HG02610 (cell line): ENCODE measurements at regions not wholly inside any gene's neighbourhood (a gene's known extent, or its start where the extent isn't known, plus 50 kb on each side); places are given as distances from the start of the nearest gene placed in this dataset.
"Not testable (repeated sequence)": the region's sequence is repeated elsewhere in the genome, so short reads cannot be mapped to it uniquely, and the experiment has no call there.

ENCODE experiments used
- ATAC-seq: cut with Tn5 transposase; IDR thresholded peaks from one replicate; pipeline ENCODE4 v1.9.1; 2021; ENCODE audit warnings: mild to moderate bottlenecking, moderate library complexity; ENCODE audit not compliant: unreplicated experiment

DNA sequence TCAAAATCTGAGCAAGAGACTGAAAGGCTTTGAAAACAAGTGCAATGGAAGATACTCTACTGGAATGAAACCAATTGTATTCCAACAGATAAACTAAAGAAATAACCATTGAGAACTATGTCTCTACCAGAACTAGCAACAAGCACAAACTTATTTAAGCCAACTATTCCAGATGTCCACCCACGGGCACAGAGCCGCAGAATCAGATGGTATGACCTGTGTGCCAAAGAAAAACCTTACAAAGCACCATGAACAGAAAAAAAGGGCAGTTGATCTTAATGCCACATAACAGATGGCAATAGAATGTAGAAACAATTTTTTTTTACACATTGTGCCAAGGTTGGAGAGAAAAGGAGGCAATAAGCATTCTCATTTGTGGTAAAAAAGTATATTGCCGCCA lies 269.3 kb upstream of the ADGRL3 start:
- ATAC-seq: no peak

DNA sequence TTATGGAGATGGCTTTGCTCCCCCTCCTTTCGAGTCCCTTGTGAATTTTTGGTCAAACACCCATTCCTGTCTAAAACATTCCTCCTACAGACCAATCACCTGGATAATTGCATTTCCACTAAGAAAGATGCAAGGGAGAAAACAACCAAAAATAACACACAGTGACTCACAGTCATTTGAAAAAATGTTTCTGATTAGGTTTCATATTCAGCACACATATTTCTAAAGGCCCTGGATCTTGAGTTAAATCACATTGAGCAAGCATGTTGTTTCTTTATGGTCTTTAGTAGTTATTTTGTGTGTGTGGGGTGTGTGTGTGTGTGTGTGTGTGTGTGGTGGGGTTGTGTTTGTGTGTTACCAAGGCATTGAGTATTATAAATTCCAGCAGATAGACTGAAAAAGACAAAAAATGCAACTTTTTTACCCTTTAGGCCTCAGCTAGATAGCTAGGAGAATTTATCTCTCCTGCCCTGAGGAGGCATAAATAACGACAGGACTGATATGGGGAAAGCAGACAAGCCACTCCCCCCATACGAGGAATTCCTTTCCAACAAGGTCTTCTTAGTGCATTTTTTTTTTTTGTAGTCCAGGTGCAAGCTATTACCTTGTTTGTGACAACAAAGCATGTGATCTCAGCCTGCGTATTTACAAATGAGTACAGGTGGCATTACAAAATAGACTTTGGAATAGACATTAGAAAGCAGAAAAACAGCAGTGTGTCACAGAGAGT lies 265.4 kb upstream of the ADGRL3 start:
- ATAC-seq: no peak

- no peak for ATAC-seq
Observed at GRCh38 chr4:60938181-60938580, 261.9 kb upstream of the ADGRL3 start.

DNA sequence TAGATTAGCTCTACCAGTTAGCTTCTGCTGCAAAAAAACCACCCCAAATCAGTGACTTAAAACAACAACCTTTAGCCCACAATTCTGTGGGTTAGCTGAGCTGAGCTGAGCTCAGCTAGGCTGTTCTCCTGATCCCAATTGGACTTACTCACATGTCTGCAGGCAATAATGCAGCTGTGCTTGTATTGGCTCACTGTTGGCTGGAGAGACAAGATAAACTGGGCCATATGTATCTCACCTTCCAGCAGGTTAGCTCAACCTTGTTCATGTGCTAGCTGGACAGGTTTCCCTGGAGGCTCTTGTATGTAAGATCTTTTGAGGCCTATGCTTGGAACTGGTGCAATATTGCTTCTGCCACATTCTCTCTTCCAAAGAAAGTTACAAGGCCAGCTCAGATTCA lies 261.5 kb upstream of the ADGRL3 start:
- no peak for ATAC-seq

DNA sequence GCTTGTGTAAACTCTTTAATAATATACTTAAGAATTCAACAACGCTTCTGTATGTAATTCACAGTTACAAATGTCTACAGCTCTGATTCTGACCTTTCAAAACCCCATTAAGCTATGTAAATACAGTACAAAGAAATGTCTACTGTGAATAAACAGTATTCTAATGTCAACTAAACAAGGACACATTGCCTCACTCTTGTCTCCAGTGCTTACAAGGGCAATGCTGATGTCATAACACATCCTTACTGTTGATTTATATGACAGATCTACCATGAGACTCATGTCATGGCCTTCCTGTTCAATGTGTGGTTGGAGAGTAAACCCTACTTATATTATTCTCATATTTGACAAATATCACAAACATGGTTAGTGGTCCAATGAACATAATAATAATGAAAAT lies 256.1 kb upstream of the ADGRL3 start:
- no peak for ATAC-seq

DNA sequence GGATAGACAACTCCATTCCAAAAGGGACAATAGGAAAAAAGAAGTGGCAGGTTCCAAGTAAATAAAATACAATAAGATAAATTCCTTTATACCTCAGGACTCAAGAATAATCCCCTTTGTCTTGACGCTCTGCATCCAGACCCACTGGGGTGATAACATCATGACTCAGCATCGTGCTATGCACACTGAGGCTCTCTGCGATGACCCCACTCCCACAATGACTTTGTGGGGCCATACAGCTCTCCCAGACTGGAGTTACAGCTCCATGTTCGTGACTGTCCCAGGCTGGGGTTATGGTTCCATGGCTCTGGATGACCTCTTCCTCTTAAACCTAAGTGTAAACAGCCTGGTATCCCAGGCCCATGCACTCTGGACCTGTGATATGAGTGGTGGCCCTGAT lies 254.5 kb upstream of the ADGRL3 start:
- ATAC-seq: no peak

- no peak for ATAC-seq
Observed at GRCh38 chr4:60948008-60948407, 252.1 kb upstream of the ADGRL3 start.

DNA sequence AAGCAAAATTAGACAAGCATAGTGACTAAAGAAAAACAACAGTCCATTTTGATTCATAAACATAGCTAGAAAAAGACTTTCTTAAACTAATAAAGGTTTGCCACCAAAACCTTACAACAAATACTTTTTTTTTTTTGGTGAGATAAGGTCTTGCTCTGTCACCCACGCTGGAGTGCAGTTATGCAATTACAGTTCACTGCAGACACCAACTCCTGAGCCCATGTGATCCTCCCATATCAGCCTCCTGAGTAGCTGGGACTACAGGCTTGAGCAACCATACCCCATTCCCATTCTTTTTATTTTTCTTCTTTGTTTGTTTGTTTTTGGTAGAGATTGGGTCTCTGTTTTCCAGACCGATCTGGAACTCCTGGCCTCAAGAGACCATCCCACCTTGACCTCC lies 247.2 kb upstream of the ADGRL3 start:
- no peak for ATAC-seq

DNA sequence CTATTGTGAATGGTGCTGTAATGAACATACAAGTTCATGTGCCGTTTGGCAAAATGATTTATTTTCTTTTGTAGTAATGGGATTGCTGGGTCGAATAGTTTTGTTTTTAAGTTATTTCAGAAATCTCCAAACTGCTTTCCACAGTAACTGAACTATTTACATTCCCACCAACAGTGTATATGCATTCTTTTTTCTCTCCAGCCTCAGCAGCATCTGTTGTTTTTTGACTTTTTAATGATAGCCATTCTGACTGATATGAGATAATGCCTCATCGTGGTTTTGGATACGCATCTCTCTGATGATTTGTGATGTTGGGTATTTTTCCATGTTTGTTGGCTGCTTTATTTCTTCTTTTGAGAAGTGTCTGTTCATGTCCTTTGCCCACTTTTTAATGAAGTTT lies 246.3 kb upstream of the ADGRL3 start:
- ATAC-seq: no peak

- ATAC-seq: no peak
Observed at GRCh38 chr4:60962286-60962685, 237.8 kb upstream of the ADGRL3 start.

DNA sequence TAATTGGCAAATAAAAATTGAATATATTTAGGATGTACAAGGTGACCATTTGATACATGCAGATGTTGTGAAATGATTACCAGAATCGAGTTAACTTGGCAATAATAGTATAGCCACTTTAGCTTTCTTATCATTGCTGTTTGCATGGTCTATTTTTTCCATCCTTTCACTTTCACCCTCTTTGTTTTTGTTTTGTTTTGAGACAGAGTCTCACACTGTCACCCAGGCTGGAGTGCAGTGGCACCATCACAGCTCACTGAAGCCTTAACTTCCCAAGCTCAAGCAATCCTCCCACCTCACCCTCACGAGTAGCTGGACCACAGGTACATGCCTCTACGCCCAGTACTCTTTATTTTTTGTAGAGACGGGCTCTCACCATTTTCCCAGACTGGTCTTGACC lies 218.6 kb upstream of the ADGRL3 start:
- no peak for ATAC-seq

DNA sequence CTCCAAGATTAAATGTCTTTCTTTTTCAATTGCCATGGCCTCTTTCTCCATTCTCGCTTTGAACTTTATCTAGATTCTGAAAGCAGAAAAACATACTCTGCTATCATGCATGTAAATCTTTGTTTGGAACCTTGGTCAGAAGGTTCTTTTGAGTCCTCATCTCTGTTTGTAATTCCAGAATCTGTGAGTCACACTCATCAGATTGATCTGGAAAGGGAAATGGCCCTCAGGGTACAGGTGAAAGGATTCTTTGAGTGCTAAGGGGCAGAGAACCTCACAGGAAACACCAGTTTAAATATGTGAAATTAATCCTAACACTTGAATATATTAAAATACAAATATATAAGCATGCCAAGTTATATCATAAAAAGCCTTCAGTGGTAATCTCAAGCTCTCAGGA lies 211.0 kb upstream of the ADGRL3 start:
- no peak for ATAC-seq

DNA sequence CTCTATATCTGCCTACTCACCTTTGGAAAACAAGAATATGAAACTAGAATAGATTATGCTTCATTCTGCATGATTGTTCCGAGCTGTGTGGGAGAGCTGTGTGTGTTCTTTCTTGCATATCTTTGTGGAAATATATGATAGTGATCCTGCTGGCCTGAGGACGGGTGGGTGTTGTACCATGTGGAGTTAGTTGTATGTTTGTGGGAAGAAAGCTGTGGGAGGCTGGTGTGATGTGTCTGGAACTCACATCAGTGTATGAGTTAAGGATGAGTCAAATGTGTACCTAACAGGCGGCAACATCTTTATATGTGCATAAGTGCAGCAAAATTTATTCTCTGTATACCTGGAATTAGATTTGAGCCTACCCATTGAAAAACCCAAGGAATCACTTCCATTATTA lies 208.1 kb upstream of the ADGRL3 start:
- ATAC-seq: no peak

- no peak for ATAC-seq
Observed at GRCh38 chr4:61003301-61003700, 196.8 kb upstream of the ADGRL3 start.

DNA sequence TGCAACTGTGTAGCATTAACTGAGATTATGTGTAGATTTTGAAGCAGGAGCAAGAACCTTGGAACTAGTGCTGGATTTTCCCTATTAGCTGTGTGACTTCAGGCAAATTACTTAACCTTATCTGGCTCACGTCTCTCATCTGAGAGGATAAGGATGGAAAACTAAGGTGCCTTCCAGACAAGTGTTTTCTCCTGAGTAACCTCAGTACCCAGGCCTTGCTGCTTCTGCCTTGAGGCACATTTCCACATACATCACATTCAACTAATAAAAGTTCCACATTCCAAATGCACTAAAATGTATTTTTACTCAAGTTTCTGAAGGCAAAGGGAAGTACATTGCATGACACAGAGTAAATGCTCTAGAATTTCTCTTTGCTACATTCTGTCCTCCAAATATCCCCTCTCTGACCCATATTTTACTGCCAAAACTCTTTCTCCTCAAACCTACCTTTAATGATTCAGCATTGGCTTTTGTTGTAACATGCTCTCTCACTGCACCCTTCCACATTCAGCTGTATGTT lies 195.4 kb upstream of the ADGRL3 start:
- no peak for ATAC-seq

DNA sequence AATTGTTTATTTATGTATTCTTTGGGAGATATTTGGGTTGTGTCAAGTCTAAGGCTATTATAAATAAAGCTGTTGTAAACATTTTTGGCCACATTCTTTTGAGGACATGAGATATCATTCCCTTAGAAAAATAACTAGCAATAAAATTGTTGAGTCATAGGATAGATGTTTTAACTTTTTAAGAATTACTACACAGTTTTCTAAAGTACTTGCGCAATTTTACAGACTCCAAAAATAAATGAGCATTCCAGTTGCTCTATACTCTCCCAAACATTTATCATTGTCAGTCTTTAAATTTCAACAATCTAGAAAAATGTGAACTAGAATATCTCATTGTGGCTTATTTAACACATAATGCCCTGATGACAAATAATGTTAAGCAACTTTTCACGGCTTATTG lies 189.1 kb upstream of the ADGRL3 start:
- ATAC-seq: no peak

DNA sequence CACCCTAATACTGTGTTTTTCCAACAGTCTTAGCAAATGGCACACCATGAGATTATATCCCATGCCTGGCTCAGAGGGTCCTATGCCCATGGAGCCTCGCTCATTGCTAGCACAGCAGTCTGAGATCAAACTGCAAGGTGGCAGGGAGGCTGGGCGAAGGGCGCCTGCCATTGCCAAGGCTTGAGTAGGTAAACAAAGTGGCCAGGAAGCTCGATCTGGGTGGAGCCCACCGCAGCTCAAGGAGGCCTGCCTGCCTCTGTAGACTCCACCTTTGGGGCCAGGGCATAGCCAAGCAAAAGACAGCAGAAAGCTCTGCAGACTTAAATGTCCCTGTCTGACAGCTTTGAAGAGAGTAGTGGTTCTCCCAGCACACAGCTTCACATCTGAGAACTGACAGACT lies 188.2 kb upstream of the ADGRL3 start:
- not testable (repeated sequence) for ATAC-seq

DNA sequence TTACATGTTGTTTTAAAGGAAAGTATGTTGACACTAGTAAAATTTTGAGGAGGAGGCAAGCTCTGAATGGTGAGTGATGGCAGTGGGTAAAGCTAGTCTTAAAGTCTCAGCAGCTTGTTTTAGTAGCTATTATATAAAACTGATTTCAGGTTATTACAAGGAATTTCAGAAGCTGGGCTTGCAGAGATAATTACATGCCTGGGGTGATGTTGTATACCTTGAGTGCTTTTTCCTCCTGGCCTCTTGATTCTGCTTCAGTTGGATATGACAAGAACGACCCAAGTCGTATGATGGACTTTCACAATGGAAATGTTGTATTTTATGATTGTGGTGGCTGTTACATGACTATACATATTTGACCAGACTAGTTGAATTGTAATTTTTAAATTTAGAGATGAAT lies 175.5 kb upstream of the ADGRL3 start:
- ATAC-seq: no peak

GRCh38 chr4:61027939-61028338 lies 172.2 kb upstream of the ADGRL3 start:
- ATAC-seq: no peak

GRCh38 chr4:61036071-61036684 lies 163.9 kb upstream of the ADGRL3 start:
- ATAC-seq: no peak

GRCh38 chr4:61041527-61041926 lies 158.6 kb upstream of the ADGRL3 start:
- ATAC-seq: no peak

- ATAC-seq: no peak
Observed at GRCh38 chr4:61044837-61045236, 155.3 kb upstream of the ADGRL3 start.

DNA sequence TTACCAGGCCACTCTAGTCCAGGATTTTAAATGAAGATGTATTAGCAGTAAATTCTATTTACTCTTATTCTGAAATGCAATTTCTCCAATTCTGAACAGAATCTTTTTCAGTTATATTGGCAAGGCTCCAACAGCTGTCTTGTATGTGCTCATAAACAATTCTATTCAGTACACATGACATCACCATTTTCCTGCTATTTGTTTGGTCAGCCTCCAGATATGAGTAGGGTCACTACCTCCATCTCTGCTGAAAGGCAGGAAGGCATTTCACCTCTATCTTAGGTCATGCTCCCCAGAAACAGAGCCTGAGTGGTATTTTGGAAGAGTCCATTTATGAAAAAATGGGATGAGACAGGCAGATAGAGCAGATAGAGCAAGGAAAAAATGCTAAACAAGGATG lies 151.1 kb upstream of the ADGRL3 start:
- no peak for ATAC-seq
